Heart left ventricle (tissue), 16 donors: ENCODE measurements at regions not wholly inside any gene's neighbourhood (a gene's known extent, or its start where the extent isn't known, plus 50 kb on each side); places are given as distances from the start of the nearest gene placed in this dataset.

ENCODE experiments used
- ATAC-seq, 4 donors: fragments of 200-7000 bp; cut with Tn5 transposase; one replicate each; pipeline ENCODE4 v1.9.1; 2020 to 2022; ENCODE audit warnings: moderate library complexity in 4 of 4, mild to moderate bottlenecking in 3 of 4, moderate number of reproducible peaks in 1 of 4
- DNase-seq, 5 donors: peaks; one replicate each; pipeline ENCODE4 v3.0.0-alpha.2; 2020
- H3K27ac ChIP-seq, 12 donors: fragments of 200-600 bp; sonication (generic) in 4 of 12; one replicate each; pipeline versions ENCODE4 v1.5.0 to v1.8.0; 2016 to 2022; ENCODE audit warnings: mild to moderate bottlenecking in 2 of 12
- H3K27me3 ChIP-seq, 9 donors: fragments of 200-600 bp; sonication (generic) in 2 of 9; one replicate each; pipeline versions ENCODE4 v1.5.1 to v1.8.0; 2016 to 2022; ENCODE audit warnings: mild to moderate bottlenecking in 3 of 9
- H3K36me3 ChIP-seq, 9 donors: fragments of 200-600 bp; sonication (generic) in 2 of 9; one replicate each; pipeline versions ENCODE4 v1.5.0 to v1.8.0; 2018 to 2022; ENCODE audit warnings: mild to moderate bottlenecking in 2 of 9
- H3K4me1 ChIP-seq, 12 donors: fragments of 200-600 bp; sonication (generic) in 4 of 12; one replicate each; pipeline versions ENCODE4 v1.5.0 to v1.8.0; 2016 to 2022; ENCODE audit warnings: mild to moderate bottlenecking in 3 of 12
- H3K4me3 ChIP-seq, 12 donors: fragments of 200-600 bp; sonication (generic) in 4 of 12; one replicate each; pipeline versions ENCODE4 v1.5.0 to v1.8.0; 2017 to 2022; ENCODE audit warnings: mild to moderate bottlenecking in 9 of 12, moderate library complexity in 4 of 12
- H3K9me3 ChIP-seq, 12 donors: fragments of 200-600 bp; sonication (generic) in 4 of 12; one replicate each; pipeline versions ENCODE4 v1.5.0 to v1.8.0; 2016 to 2022; ENCODE audit warnings: mild to moderate bottlenecking in 1 of 12
- POLR2A ChIP-seq, 2 donors: fragments of 450-650 bp; IDR thresholded peaks; one replicate each; pipeline ENCODE4 v1.6.1; 2017; ENCODE audit warnings: antibody characterized with exemption in 2 of 2, mild to moderate bottlenecking in 2 of 2, moderate library complexity in 2 of 2
- WGBS, 4 donors: extraction: QIAGEN DNeasy Blood & Tissue Kit in 2 of 4; methylation state at CpG; one replicate each; pipeline versions ENCODE4 v1.1.5 to v1.1.7; 2013 to 2018; 5-methylcytosine and 5-hydroxymethylcytosine counted together
- intact Hi-C, 10 donors: fragments of 100-400 bp; cut with DNase I; formaldehyde crosslinking; loops; one replicate each; pipeline versions ENCODE4 v1.11.1 to v1.14.2; 2022
- TF ChIP-seq, protein P1 (sequence below), 12 donors: fragments of 200-600 bp; sonication (generic) in 4 of 12; IDR thresholded peaks; one replicate each; pipeline versions ENCODE4 v1.5.0 to v1.8.0; 2018 to 2022; ENCODE audit warnings: antibody characterized with exemption in 12 of 12, mild to moderate bottlenecking in 5 of 12
- donor health status: ischemic (EF 13 %, LVEDD 7.1; RV severe dilation, severe dysfunction).
- donor health status: healthy with polysubstance abuse.
- donor health status: DM: no; HTN: yes; CAD: no.
- donor health status: DM: no; HTN: no; CAD: no.
- donor health status: ischemic (EF 25% LVEDD 6.9; RV normal size, moderate dysfunction).
- donor health status: ischemic (EF 25% LVEDD 5.7; RV mildly dilated, moderate dysfunction).
- donor health status: healthy.
- donor health status: DM: yes; HTN: yes; CAD: no.
- donor health status: ischemic (EF 35%, LVEDD 5.7; RV mildly dilated, moderate dysfunction).
- donor health status: nonischemic (EF 11% LVEDD 7.7; RV severe dilation, severe dysfunction).
- donor health status: DM: yes; HTN: yes; CAD: no.
- donor health status: PGD.
- donor health status: ischemic (EF 29% LVEDD 5.4; RV normal size, mild dysfunction).
- donor health status: nonischemic (EF 23%, LVEDD 6.1; RV moderate dilation, normal function).

DNA sequence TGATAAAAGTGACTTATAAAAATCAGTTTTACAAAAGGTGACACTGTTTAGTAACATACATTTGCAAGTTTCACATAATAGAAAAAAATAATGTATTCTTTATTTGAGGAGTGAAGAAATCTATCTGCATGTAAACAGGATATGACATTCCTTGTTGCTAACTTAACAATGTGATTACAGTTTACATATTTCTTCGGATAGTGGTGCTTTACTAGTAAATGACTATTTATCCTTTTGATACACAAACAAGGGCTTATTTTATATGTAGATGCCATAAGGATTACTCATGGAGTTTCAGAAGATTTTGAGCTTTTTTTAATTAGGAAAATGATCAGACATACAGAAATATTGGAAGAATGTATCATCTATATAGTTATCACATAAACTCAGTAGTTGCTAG lies 126.5 kb downstream of the SLIT2 start:
- Histone ChIP-seq H3K36me3 (no peaks in the 10 kb centered on the region), H3K4me3 (no peak overlapping the region), H3K27me3 (no peaks in the 10 kb centered on the region), H3K9me3 (no peaks in the 10 kb centered on the region), H3K27ac (no peak overlapping the region), H3K4me1 (no peaks in the 10 kb centered on the region)
- WGBS, 4 donors, result 70 to 82% (median 76%) methylated on average over 1 of the region's 1 CpG
- DNase-seq, result no peak
- TF ChIP-seq, protein P1, sequence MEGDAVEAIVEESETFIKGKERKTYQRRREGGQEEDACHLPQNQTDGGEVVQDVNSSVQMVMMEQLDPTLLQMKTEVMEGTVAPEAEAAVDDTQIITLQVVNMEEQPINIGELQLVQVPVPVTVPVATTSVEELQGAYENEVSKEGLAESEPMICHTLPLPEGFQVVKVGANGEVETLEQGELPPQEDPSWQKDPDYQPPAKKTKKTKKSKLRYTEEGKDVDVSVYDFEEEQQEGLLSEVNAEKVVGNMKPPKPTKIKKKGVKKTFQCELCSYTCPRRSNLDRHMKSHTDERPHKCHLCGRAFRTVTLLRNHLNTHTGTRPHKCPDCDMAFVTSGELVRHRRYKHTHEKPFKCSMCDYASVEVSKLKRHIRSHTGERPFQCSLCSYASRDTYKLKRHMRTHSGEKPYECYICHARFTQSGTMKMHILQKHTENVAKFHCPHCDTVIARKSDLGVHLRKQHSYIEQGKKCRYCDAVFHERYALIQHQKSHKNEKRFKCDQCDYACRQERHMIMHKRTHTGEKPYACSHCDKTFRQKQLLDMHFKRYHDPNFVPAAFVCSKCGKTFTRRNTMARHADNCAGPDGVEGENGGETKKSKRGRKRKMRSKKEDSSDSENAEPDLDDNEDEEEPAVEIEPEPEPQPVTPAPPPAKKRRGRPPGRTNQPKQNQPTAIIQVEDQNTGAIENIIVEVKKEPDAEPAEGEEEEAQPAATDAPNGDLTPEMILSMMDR (IDR thresholded peaks at IDR 0.05), result no peak
- no peak for TF ChIP-seq POLR2A (IDR thresholded peaks at IDR 0.05)
- ATAC-seq, result no peak
- intact Hi-C loops, result no loop called here

DNA sequence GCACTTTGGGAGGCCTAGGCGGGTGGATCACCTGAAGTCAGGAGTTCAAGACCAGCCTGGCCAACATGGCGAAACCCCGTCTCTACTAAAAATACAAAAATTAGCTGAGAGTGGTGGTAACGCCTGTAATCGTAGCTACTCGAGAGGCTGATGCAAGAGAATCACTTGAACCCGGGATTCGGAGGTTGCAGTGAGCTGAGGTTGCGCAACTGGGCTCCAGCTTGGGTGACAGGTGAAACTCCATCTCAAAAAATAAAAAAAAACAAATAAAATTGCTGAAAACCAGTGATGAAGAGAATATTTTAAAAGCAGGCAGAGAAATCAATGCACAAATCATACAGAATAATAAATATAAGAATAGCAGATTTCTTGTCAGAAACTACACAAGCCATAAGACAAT lies 129.3 kb downstream of the SLIT2 start:
- Histone ChIP-seq H3K27ac (no peak overlapping the region), H3K36me3 (no peaks in the 10 kb centered on the region), H3K27me3 (no peaks in the 10 kb centered on the region), H3K4me1 (no peaks in the 10 kb centered on the region), H3K4me3 (no peak overlapping the region), H3K9me3 (no peaks in the 10 kb centered on the region)
- DNase-seq (no peak), ATAC-seq (no peak)
- WGBS, 4 donors, result 93 to 97% (median 96%) methylated on average over 9 of the region's 9 CpGs
- TF ChIP-seq, protein P1 (IDR thresholded peaks at IDR 0.05), result no peak
- no peak for TF ChIP-seq POLR2A (IDR thresholded peaks at IDR 0.05)
- intact Hi-C loops, result no loop called here

DNA sequence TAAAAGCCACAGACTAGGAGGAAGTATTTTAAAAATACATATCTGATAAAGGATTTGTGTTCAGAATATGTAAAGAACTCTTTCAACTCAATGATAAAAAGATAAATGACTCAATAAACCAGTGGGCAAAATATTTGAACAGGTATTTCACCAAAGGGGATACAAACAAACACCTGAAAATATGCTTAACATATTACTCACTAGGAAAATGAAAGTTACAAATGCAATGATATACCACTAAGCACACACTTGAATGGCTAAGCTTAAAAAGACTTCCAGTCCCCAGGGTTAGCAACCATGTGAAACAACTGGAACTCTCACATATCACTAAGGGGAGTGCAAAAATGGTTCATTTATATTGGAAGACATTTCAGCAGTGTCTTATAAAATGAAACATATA lies 131.6 kb downstream of the SLIT2 start:
- H3K36me3 ChIP-seq, result no peaks in the 10 kb centered on the region
- H3K9me3 ChIP-seq, result no peaks in the 10 kb centered on the region
- DNase-seq (no peak), ATAC-seq (no peak)
- no peaks in the 10 kb centered on the region for H3K4me1 ChIP-seq
- intact Hi-C loops, result no loop called here
- TF ChIP-seq POLR2A (IDR thresholded peaks at IDR 0.05), result no peak
- TF ChIP-seq, protein P1 (IDR thresholded peaks at IDR 0.05), result no peak
- H3K27ac ChIP-seq, result no peak overlapping the region
- H3K4me3 ChIP-seq, result no peak overlapping the region
- no peaks in the 10 kb centered on the region for H3K27me3 ChIP-seq

DNA sequence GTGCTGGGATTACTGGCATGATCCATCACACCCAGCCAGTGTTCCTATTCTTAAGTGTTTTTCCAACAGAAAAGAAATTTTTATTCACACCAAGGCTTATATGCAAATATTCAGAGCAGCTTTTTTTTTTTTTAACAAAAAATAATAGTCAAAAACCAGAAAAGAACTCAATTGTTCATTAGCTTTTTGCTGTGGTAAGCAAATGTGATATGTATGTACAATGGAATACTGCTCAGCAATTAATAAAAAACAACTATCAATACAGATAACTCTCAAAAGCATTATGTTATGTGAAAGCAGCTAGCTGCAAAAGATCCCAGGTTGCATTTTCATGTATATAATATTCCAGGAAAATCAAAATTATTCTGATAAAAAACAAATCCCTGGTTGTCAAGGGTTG lies 132.3 kb downstream of the SLIT2 start:
- TF ChIP-seq POLR2A (IDR thresholded peaks at IDR 0.05), result no peak
- TF ChIP-seq, protein P1 (IDR thresholded peaks at IDR 0.05), result no peak
- DNase-seq (no peak), ATAC-seq (no peak)
- H3K4me3 ChIP-seq, result no peak overlapping the region
- H3K9me3 ChIP-seq, result no peaks in the 10 kb centered on the region
- no peaks in the 10 kb centered on the region for H3K27me3 ChIP-seq
- H3K4me1 ChIP-seq, result no peaks in the 10 kb centered on the region
- intact Hi-C loops, result no loop called here
- no peaks in the 10 kb centered on the region for H3K36me3 ChIP-seq
- no peak overlapping the region for H3K27ac ChIP-seq
